HG03280 (cell line): ENCODE measurements at regions not wholly inside any gene's neighbourhood (a gene's known extent, or its start where the extent isn't known, plus 50 kb on each side); places are given as distances from the start of the nearest gene placed in this dataset.

Source experiments
- ATAC-seq: cut with Tn5 transposase; IDR thresholded peaks from one replicate; pipeline ENCODE4 v1.9.1; 2021; ENCODE audit warnings: mild to moderate bottlenecking, moderate library complexity; ENCODE audit not compliant: unreplicated experiment

DNA sequence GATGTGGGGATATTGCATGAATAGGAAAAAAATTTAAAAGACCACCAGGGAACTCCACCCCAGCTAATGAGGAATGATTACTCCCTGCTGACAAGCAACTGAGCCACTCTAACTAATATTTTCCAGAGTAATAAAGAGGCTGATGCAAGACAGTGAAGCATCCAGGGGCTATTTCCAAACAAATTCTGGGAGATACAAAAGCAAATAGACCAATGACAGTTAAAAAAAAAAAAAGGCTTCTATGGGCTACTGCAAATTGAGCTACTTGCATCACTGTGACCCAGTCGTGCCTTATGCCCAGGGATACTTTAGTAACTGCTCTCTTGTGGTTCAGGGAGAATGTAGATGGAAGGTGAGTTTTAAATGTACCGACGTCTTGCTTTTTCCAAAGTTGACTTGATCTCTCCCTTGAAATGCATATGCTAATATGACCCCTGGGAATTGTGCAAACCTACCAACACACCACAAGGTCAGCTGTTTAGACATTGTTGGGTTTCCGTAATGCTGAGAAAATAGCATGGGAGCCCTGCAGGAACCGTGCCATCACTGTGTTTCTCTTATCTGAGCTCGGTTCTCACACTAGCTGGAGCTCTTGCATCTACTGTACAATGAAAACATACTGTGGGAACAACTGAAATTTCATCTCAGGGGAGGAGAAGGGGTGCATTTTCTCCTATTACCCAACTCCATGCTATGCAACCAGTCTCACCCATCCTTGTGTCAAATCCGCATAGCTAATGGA lies 250.6 kb upstream of the MAP3K1 start:
- ATAC-seq = no peak

DNA sequence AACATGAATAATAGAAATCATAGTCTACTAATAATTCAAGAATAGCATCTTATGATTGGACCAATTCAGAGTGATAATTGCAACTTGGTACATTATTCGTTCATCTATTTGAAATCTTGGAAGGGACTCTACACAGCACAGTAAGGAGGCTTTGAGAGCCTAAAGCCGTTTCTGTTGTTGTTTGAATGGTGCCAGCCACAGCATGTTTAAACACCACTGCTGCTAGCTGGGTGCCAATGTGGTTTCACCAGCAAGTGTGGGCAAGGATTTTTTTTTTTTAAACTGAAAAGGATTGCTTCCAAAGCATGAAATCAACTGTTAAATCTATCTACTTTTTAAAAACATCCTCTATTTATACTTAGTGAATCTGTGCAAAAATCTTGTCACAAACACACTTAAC lies 253.9 kb upstream of the MAP3K1 start:
- ATAC-seq = no peak

DNA sequence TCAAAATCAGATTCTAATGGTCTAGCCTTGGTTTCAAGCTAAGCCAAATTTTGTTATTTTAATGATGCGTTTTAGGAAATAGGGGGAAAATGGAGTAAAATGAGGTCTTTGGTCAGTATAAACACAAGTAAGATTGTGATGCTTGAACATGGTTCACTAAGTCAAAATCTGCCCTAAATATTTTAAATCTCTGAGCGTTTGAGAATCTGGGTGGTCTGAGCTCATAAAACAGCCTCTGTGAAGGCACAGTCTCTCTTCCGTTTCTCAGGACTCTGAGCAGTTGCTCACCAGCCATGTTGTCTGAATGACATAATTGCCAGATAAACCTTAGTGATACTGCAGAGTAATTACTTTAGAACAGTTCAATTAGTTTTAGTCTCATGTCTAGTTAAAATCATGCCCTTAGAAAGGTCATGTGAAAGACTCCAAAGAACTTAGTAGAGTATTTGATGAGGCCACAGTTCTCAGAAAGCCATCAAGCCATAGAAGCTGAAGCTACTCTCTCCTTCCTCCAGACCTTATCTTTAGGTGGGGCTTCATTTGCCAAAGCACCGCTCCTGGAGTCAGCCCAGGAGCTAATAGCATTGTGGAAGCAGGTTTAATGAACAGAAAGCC lies 257.1 kb upstream of the MAP3K1 start:
- ATAC-seq = no peak

DNA sequence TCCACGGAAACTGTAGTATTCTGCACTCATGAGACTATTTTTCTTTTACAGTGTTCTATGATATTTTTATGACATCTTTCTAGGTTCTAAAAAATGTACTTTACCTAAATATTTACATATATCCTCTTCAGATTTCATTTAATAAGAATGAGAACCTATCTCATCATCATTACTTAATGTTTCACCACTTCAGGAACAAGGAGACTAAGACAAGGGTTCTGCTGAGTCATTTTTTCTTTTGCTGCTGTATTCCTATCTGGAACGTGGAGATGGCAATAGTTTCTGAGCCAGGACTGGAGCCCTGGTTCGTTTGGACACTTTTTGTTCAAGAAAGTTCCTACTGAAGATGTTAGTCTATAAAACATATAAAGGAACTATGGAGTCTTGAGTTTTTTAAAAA lies 258.2 kb upstream of the MAP3K1 start:
- no peak for ATAC-seq

DNA sequence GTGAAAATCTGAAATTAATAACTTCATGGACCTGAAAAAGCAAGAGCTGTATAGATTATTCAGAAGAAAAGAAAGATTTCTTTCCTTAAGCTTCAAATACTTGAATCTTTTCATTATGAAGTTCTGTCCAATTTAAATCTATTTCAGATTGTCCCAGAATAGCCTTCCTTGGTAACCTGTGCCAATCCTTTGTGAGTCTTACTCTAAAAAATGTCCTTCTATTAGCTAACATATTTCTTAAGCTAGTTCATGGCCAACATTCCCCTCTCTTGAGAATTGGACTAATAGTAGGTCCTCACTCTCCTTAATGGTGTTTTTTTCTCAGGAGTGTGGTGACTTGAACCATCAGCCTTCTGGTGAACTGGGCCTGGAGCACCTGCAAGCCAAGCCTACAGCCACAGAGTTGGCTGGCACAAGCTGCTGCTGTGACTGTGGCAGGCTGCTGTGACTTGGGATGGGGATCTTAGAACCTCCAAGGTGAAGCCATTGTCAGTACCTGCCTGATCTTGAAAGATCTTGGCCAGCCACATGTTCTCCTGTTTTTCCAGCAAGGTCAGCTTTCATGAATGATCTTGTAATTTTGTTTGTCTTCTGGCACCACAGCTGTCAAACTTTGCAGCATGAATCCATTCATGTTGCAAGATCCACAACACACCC lies 262.6 kb upstream of the MAP3K1 start:
- no peak for ATAC-seq

DNA sequence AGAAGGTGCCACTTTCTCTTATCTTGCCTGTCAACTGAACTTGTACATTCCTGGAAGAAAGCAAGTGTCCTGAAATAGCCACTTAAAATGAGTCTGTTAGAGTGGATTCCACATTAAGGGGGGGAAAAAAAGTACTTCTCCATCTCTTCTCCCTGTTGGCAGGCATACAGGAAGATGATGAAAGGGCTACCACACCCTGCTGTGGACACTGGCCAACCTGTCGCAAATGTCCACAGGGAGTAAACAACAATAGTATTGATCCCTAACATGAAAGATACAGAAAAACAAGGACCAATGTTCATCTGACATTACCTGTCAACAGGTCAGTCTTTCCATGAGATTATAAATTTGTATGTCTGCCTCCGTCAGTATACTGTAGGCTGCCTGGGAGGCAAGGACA lies 265.1 kb upstream of the MAP3K1 start:
- no peak for ATAC-seq

DNA sequence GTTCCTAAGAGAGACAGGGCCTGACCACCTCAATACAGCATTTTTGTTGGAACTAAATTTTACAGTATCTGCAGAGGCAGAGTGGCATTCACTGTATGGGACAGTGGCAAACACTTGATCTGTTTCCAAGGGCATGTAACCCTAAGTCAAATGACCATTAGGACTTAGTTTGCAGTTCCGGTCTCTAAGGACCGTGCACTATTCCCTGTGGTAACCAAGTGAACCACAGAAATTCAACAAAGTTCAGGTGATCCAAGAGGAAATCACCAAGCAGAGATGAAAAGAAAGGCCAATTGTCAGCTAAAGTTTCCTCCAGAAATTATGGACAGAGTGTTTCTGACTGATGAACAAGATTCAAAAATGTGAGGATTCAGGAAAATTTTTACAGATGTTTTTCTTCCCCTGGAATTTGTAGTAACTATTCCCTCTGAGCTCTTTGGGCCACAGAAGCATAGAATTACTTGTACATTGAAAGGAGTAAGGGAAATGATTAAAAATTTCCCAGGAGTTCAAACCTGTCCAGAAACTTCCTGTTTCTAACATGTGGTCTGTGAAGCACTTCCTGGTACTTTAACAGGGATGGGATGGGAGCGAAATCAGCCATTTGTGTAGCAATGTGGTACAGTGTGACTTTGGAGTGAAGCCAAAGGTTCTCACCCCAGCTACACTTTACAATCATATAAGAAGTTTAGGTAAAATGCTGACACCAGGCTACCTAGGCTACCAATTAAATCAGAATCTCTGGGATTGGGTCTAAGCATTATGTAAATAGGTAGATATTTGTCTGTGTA lies 266.1 kb upstream of the MAP3K1 start:
- ATAC-seq = no peak

DNA sequence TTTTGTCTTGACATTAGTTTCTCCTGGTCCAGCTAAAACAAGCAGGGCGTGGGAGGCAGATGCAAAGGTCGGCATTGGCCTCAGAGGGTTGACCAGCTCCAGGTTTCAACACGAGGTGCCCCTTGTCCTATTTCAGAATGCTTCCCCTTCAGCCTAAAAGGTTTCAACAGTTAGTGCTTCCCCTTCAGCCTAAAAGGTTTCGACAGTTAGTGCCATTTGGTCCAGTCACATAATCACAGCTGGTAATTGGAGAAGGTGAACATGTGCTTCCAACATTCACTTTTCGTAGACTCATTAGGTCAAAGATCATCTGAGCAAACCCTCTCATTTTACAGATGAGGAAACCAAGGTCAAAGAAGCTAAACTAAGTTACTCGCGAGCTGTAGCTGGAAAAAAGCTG lies 270.3 kb upstream of the MAP3K1 start:
- no peak for ATAC-seq

DNA sequence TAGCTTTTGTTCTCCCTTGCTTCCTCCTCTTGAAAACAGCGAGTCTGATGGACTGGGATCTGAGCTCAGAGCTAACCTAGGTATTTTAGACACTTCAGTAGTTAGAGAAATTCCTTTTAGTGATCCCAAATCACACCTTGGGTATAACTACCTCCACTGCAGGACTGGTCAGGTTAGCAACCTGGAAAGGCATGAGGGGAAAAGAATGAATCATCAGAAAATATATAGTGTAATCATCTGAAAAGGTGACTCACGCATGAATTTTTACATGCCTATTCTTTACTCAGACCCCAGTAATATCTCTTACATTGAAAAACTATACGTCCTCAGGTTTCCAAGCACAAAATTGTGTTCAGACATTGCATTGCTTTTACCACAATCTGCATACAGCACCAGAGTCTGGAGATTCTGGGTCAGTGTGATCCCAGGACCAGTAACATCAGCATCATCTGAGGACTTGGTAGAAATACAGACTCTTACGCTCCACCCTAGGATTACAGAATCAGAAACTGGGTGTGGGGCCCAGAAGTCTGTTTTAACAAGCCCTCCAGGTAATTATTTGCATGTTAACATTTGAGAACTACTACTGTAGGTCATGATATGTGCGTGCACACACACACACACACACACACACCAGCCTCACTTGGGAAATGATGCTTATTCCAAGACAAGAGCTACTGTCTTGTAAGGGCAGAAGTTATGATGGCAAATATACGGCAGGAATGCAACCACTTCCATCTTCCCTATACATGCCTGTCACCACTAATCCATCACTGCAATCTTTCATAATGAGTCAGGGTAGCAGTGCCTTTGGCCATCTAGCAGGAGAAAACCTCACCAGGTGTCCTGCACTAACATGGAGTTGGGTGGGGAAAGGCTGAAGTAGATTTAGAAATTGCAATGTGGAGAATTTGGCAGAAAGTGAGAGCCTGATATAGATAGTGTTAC lies 271.6 kb upstream of the MAP3K1 start:
- no peak for ATAC-seq

DNA sequence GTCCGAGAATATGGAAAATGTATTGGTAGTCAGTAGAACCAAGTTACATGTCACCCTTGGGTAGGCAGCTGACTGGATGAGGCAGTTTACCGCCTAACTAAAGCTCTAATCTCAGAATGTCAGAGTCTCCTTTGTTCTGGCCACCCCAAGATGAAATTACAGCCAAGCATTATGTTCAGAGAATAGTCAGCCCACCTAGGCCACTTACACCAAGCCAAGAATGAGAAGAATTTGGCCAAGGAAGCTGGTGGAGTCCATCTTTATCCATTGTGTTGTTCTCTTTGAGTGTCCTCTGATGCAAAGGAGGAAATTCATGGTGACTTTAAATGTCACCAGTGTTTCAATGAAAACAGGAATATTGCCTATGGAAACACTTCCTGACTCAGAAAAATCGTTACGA lies 275.1 kb upstream of the MAP3K1 start:
- no peak for ATAC-seq

DNA sequence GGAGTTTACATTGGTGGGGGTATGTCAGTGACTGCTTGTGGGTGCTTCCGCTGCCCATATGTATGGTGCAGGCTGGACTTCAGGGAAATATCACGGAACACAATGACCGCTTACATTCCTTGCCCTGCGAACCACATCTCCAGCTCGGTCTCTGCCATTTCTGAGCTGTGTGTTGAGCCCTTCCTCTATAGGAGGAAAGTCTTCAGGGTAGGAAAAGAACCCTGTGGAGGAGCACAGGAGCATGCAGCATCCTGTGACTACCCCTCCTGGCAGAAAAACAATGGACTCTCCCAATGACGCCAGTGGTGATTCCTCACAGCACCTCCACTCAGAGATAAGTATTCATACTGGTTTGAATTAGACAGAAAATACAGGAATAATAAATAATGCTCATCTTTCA lies 276.8 kb upstream of the MAP3K1 start:
- ATAC-seq = no peak

DNA sequence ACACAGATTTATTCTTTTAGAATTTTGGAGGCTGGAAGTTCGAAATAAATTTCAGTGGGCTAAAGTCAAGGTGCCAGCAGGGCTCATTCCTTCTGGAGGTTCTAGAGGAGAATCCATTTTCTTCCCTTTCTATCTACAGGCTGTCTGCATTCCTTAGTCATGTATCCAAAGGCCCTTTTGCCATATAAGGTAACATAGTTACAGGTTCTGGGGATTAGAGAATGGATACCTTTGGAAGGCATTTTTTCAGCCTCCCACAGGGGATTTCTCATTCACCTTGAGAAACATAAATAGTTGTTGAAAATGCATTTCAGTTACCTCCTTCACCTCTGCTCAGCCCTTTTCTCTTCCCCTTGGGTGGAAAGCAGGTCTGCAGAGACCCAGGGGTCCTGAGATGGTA lies 280.0 kb upstream of the MAP3K1 start:
- no peak for ATAC-seq

DNA sequence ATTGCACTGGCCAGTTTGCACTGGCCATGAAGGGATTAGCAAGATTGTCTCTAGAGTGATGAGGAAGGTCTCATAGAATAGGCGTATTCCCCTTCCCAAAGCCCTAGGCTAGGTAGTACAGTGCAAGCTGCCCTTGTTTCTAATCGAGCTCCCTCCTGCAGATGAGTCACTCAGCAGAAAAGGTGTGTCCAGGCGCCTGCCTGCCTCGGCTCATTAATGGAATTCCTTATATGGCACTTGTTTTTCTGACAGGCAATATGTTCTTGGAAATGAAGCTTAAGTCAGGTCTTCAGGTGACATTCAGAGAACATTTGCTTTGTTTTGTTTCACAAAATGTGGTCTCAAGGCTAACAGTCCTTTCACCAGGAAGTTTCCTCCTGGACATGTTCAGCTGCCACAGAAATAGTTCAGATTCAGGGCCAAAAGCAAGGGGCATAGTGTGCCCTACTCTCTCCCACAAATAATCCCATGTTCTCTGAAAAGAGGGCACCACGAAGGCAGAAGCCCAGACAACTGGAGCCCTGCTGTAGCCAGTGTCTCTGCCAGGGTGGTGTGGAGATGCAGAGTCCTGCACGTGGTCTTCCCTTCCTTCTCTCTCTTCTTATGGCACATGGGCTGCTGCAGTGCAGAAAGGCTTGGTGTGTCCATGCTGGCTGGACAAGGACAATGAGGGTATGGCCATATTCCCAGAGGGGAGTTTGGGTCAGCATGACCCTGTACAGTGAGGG lies 281.1 kb upstream of the MAP3K1 start:
- ATAC-seq = no peak

DNA sequence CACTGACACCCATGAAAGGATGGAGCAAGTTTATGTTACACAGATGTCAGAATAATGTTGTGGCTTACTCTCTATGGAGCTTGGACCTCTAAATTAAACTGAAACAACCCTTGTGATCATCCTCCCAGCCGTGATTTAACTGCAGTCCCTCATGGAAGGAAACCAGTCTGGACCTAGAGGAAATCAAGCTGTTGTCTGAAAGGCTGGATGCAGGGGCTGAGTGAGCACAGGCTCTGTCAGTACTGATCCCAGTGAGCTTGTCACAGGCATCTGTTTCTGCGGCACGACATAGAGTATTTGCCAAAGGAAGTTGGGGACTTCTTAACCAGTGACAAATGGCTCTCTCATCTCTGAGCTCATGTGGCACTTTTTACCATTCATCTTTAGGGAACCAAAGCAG lies 282.9 kb upstream of the MAP3K1 start:
- no peak for ATAC-seq

DNA sequence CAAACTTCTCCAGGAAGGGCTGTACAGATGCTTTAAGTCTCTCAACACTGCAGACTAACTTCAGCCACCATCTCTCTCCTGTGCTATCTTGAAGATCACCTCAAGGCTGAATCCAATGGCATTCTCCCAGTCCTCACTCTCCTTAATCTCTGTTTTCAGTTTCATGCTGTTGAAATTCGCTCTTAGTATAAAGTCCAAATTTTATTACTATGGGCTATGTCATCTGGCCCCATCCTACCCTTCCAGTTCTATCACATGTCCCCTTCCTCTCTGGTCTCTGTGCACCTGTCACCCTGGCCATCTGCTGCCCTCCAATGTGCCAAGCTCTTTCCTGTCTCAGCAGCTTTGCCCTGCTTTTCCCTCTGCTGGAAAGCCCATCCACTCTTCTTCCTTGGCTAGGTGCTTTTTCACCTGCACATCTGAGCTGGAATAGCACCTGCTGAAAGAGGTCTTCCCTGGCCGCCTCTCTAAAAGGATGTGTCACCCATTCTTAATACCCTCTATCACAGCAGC lies 284.7 kb upstream of the MAP3K1 start:
- ATAC-seq = no peak

DNA sequence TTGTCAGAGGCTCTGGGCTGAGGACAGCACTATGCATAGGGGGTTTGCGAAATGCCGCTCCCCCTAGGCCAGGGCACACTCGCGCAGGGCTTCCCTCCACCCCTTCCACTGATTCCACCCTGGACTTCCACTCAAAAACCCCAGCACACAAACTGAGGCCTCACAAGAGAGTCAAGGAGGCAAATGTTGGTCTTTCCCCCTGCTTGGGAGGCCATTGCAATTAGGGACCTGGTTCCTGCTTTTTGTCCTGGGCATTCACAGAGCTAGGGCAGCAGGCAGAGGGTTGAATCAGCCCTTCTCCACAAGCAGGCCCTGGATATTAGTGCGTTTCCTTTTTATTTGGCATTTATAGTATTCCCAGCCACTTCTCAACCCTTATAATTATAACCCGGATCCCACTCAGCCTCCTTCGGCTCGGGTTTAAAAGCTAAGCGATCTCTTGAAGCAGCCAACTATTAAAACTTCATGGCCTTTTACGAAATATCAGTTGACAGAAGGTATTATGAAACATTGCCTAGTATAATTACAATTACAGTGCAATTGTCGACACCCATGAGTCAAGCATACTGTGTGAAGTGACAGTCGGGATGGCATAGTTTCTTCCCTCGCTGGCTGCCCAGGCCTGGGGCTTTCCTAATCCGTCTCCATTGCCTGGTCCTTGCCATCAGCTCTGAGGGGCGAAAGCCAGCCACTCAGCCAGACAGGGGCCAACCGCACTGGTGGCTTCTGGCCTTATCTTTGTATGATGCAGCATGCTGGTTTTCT lies 285.5 kb upstream of the MAP3K1 start:
- no peak for ATAC-seq

DNA sequence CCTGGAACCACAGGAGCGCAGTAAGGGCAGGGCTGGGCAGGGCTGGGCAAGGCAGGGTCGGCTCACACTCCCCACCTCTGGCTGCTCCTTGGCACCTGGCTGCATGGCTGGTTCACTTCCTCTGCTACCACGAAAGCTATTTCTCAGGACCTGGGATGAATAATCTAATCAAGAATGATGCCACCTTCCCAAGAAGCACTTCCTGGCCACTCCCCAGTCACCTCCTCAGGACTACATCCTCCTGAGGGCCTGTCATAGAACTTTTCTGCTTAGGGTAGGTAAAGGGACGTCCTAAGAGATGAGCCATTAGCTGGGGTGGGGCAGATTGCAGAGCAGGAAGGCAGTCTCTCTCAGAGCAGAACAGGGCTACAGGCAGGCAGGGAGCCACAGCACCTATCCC lies 288.2 kb upstream of the MAP3K1 start:
- no peak for ATAC-seq

DNA sequence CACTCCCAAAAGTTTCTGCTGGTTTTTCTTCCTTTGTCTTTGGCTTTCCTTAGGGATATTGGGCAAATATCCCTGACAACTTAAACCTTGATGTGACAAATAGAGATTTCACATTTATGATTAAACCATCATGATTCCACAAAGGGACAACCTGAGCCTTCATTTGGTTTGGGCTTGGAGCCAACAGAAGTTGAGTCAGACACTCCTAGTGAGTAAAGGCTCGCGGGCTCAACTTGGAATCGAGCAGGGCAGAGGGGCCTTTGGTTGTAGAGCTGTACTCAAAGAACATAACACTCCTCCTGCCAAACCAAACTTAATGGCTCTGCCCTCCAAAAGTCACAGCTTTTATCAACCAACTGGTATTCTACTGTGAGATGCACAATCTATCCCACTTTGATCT lies 290.2 kb upstream of the MAP3K1 start:
- ATAC-seq = no peak
